Nephron (organoid): ENCODE measurements at regions not wholly inside any gene's neighbourhood (a gene's known extent, or its start where the extent isn't known, plus 50 kb on each side); places are given as distances from the start of the nearest gene placed in this dataset.

ENCODE experiments used
- H3K27ac Mint-ChIP-seq, 3 experiments: 2 replicates each; pipeline ENCODE4 v1.8.0; 2020; ENCODE audit warnings: mixed read lengths in 3 of 3, mild to moderate bottlenecking in 2 of 3, moderate library complexity in 1 of 3
- H3K27me3 Mint-ChIP-seq: 2 replicates; pipeline ENCODE4 v1.8.0; 2021; ENCODE audit warnings: low read depth, mild to moderate bottlenecking, moderate library complexity, mixed read lengths
- H3K36me3 Mint-ChIP-seq: 2 replicates; pipeline ENCODE4 v1.8.0; 2020; ENCODE audit warnings: low read depth, mixed read lengths
- H3K4me1 Mint-ChIP-seq: 2 replicates; pipeline ENCODE4 v1.8.0; 2020; ENCODE audit warnings: mixed read lengths
- H3K4me3 Mint-ChIP-seq, 3 experiments: 2 replicates each; pipeline ENCODE4 v1.8.0; 2020; ENCODE audit warnings: mild to moderate bottlenecking in 3 of 3, mixed read lengths in 3 of 3, moderate library complexity in 2 of 3
- H3K9me3 Mint-ChIP-seq: 2 replicates; pipeline ENCODE4 v1.8.0; 2020; ENCODE audit warnings: mixed read lengths
- CTCF ChIP-seq, 3 experiments: fragments of 200-600 bp; sonication (generic); IDR thresholded peaks; one replicate each; pipeline ENCODE4 v1.5.0; 2021; ENCODE audit warnings: antibody characterized with exemption in 3 of 3; ENCODE audit not compliant: unreplicated experiment in 3 of 3

- no peaks in the 10 kb centered on the region for H3K36me3 Mint-ChIP-seq
- TF ChIP-seq CTCF (IDR thresholded peaks at IDR 0.05; ENCODE audit: unreplicated experiment in 3 of 3) = no peak
Observed at GRCh38 chrX:42462917-42463316, 315.0 kb downstream of the PPP1R2C start.

GRCh38 chrX:42460706-42461105 is 317.3 kb downstream of the PPP1R2C start:
- Mint-ChIP-seq H3K27ac (no peak overlapping the region), H3K27me3 (no peaks in the 10 kb centered on the region), H3K4me1 (no peaks in the 10 kb centered on the region), H3K36me3 (no peaks in the 10 kb centered on the region), H3K9me3 (no peaks in the 10 kb centered on the region), H3K4me3 (no peak overlapping the region)
- no peak for TF ChIP-seq CTCF (IDR thresholded peaks at IDR 0.05; ENCODE audit: unreplicated experiment in 3 of 3)

More at GRCh38 chrX:42462917-42463316, 315.0 kb downstream of the PPP1R2C start:
- no peak overlapping the region for H3K4me3 Mint-ChIP-seq
- peaks cover 3% of the 10 kb centered on the region for H3K27me3 Mint-ChIP-seq
- no peak overlapping the region for H3K27ac Mint-ChIP-seq
- no peaks in the 10 kb centered on the region for H3K9me3 Mint-ChIP-seq
- H3K4me1 Mint-ChIP-seq = no peaks in the 10 kb centered on the region

GRCh38 chrX:42459735-42460134 is 318.2 kb downstream of the PPP1R2C start:
- no peaks in the 10 kb centered on the region for H3K4me1 Mint-ChIP-seq
- no peak for TF ChIP-seq CTCF (IDR thresholded peaks at IDR 0.05; ENCODE audit: unreplicated experiment in 3 of 3)
- H3K27me3 Mint-ChIP-seq = no peaks in the 10 kb centered on the region
- H3K27ac Mint-ChIP-seq = no peak overlapping the region
- H3K9me3 Mint-ChIP-seq = no peaks in the 10 kb centered on the region
- H3K36me3 Mint-ChIP-seq = no peaks in the 10 kb centered on the region
- H3K4me3 Mint-ChIP-seq = no peak overlapping the region

GRCh38 chrX:42456176-42456700 is 321.7 kb downstream of the PPP1R2C start:
- no peaks in the 10 kb centered on the region for H3K9me3 Mint-ChIP-seq
- H3K27ac Mint-ChIP-seq = peak overlapping the region; percentile 72 to 94 (median 81)
- no peak for TF ChIP-seq CTCF (IDR thresholded peaks at IDR 0.05; ENCODE audit: unreplicated experiment in 3 of 3)
- no peaks in the 10 kb centered on the region for H3K36me3 Mint-ChIP-seq
- H3K4me3 Mint-ChIP-seq = peak overlapping the region in 1 of 3 experiments; percentile 7
- H3K4me1 Mint-ChIP-seq = no peaks in the 10 kb centered on the region
- H3K27me3 Mint-ChIP-seq = no peaks in the 10 kb centered on the region

GRCh38 chrX:42450228-42450627 is 327.7 kb downstream of the PPP1R2C start:
- H3K4me1 Mint-ChIP-seq = no peaks in the 10 kb centered on the region
- TF ChIP-seq CTCF (IDR thresholded peaks at IDR 0.05; ENCODE audit: unreplicated experiment in 3 of 3) = no peak
- H3K4me3 Mint-ChIP-seq = no peak overlapping the region
- no peaks in the 10 kb centered on the region for H3K27me3 Mint-ChIP-seq
- no peaks in the 10 kb centered on the region for H3K36me3 Mint-ChIP-seq
- H3K9me3 Mint-ChIP-seq = peaks cover 5% of the 10 kb centered on the region
- no peak overlapping the region for H3K27ac Mint-ChIP-seq

GRCh38 chrX:42443267-42443666 is 334.7 kb downstream of the PPP1R2C start:
- H3K27ac Mint-ChIP-seq = no peak overlapping the region
- H3K27me3 Mint-ChIP-seq = no peaks in the 10 kb centered on the region
- H3K36me3 Mint-ChIP-seq = no peaks in the 10 kb centered on the region
- H3K4me1 Mint-ChIP-seq = no peaks in the 10 kb centered on the region
- H3K9me3 Mint-ChIP-seq = peaks cover 8% of the 10 kb centered on the region
- TF ChIP-seq CTCF (IDR thresholded peaks at IDR 0.05; ENCODE audit: unreplicated experiment in 3 of 3) = no peak
- H3K4me3 Mint-ChIP-seq = no peak overlapping the region
